NCI-H69 (cell line): ENCODE measurements at regions not wholly inside any gene's neighbourhood (a gene's known extent, or its start where the extent isn't known, plus 50 kb on each side); places are given as distances from the start of the nearest gene placed in this dataset.

Experiments used
- DNase-seq: peaks from one replicate; lab custom pipeline; 2025; lab: John Stamatoyannopoulos, UW

DNA sequence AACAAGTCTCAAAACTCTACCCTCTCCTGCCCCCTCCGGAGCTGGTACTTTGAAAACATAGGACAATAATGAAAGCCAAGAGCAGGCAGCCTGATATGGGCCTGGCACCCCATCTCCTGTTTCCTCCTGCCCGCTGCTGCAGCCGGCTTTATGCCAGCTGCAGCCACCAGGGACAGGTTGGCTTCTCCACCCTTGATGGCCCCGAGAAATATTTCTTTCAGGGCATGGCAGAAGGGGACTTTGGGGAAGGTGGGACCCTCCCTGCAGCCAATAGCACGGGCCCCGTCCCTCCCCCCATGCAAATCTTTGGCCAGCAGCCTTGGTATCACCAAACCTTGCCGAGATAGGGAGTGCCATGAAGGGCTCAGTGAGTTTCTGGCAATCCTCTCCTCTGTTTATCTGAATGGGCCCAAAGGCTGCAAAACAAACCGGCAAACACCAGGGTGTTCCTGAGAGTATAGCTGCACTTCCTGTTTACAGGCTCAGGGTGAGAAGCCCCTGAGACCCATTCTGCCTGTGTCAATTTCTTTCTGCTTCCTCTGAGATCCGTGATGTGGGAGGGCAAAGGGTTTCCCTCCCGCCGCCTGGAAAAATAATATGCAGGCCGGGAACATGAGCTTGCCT, 73.4 kb upstream of the BOD1 start:
- DNase-seq, result no peak

DNA sequence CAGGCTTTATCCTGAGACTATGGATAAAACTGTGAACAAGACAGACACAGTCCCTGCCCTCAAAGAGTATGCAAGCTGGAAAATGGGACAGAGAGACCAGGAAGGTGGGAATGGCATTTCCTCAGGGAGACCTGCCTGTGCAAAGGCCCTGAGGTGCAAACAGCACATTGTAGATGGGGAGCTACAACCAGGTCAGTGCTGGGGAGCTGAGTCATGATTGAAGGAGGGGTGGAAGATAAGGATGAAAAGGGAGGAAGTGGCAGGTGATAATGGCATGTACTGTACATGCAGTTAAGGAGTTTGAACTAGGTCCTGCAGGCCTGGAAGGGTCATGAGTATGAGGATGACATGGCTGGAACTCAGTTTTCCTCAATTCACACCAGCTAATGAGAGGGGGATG, 75.5 kb upstream of the BOD1 start:
- no peak for DNase-seq

DNA sequence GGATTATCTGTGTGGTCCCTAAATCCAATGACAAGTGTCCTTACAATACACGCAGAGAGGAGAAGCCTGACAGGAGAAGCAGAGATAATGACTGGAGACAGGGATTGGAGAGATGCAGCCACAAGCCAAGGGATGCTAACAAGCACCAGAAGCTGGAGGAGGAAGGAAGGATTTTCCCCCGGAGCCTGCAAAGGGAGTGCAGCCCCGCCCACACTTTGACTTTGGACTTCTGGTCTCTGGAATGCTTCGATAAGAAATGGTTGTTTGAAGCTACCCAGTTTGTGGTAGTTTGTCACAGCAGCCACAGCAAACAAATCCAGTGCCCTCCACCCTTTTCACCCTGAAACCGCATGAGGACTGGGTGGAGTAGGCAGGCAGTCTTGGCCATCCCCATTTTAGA, 77.2 kb upstream of the BOD1 start:
- no peak for DNase-seq

DNA sequence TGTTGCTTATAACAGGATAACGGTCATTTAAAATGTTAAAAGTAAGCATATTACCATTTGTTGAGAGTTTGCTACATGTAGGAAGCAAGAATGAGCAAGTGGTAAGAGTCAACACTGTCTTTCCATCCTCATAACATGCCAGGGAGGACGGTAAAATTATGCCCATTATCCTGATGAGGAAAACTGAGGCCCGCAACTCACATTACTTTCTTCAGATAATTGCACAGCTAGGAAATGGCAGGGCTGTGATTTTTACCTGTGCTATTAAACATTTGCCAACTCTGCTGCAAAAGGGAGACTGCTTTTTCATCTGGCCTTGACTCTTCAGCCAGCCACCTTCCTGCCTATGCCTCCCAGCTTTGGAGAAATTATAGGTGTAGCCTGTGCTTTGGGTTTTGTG, 79.8 kb upstream of the BOD1 start:
- no peak for DNase-seq

DNA sequence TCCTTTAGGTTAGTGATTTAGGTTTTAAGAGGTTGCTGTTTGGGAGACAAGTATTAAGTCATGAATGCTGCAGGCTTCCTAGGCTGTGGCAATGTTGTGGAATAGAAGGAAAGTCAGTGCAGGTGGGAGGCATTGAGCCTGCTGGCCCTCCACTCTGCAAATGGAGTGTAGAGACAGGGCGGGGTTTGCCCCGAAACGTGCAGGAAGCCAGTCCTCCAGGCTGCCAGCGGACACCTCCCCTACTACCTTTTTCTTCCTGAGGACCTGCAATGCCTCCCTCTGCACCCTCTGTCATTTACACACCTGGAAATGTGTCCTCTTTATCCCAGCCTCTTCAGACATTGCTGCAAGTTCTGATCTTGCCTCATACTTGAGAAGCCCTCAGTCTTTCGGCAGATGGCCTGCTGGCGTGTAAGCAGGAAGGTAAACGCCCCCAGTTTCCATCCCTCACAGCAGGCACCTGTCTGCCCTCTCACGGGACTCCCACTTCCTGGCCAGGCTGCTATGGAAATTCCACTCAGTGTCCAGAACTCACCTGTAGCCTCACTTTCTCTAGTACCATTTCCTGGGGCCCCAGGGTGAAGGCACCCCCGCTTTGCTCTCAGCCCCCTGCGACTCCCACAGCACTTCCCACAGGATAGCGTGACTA, 81.6 kb upstream of the BOD1 start:
- DNase-seq, result peak; percentile 71

DNA sequence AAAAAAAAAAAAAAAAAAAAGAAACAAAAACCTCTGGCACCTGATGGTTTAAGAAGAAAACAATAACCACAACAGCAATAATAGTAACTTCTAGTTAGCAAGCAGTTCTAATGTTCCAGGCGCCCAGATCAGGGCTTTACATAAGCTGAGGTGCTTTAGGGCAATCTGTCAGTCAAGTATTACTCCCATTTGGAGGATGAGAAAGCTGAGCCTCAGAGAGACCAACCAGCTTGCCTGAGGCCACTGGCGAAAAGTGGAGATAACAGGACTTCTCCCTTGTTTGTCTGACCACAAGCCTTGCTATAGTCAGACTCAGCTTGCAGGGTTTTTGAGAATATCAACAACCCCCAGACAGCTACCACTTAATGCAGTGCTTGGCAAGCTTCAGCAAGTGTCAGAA, 83.5 kb upstream of the BOD1 start:
- DNase-seq, result peak; percentile 14

DNA sequence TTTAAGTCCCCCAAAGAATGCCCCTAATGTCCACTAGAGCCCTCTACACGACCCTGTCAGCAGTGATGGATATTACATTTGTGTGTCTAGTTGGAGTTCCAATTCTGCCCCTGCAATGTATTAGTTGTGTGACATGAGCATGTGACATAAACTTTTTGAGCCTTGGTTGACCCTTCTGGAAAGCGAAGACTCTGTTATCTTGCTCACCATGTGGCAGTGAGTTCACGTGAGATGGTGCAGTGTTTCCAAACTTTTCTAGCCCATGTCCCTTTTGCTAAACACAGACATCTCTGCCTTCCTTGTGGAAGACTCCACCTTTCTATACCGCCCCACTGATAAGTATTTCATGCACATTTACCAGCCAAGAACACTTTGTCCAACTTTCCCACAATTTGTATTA, 87.0 kb upstream of the BOD1 start:
- DNase-seq, result no peak

DNA sequence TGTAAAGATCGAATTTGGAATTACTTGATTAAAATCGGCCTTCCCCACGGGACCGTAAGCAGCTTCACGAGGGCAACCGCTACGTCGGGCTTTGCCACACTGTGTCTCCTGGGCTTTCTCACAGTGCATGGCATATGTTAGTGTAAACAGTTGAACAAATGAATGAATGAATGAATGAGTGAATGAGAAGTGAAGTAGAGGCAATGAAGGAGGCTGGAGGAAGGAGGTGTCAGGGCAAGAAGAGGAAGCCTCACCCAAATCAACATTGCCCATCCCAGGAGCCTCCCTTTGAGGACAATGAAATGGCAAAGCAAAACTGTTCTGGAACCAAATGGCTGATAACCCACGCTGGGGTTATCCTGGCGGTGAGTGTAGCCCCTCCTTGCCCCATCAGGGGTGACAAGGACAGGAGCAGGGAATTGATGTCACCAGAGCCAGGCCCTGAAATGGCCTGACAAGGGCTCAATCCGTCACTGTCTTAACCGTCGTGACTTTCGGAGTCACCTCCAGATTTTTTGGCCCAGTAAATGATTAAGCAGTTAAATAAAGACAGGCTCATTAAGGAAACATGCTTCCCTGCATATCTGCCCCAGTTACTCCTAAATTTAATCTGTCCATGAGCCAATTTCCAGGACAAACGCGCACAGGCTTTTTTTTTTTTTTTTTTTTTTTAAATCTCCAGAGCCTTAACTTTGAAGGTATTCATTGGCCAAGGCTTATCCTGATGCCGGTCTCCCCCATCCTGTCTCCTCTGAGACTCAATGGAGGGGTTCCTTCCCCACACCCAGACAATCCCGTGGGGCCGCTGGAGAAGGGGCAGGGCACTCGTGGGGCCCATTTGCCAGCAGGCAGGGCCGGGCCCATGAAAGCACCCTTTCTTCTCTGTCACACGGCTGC, 88.4 kb upstream of the BOD1 start:
- DNase-seq, result no peak

DNA sequence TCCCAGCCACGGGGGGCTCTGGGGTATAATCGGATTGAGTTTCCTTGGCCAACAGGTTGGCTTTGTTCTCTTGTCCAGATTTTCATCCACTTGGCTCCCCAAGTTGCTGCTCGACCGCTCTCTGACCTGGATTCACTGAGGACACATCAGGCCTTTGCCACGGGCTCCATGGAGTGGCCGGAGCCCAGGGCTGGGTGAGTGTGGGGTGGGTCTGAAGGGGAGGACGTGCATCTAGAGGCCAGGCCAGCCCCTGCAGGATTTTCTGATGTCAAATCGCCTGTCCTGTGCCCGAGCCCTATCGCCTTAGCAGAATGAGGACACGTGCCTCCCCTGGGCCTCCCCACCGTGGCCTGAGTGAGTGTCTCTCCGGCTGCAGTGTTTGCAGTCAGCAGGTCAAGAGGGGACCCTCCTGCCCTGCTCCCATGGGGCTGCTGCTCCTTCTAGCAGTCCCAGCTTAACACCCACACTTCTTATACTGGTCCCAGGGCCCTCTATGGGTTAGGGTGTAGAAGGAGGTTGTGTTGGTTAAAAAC, 89.1 kb upstream of the BOD1 start:
- DNase-seq, result no peak

DNA sequence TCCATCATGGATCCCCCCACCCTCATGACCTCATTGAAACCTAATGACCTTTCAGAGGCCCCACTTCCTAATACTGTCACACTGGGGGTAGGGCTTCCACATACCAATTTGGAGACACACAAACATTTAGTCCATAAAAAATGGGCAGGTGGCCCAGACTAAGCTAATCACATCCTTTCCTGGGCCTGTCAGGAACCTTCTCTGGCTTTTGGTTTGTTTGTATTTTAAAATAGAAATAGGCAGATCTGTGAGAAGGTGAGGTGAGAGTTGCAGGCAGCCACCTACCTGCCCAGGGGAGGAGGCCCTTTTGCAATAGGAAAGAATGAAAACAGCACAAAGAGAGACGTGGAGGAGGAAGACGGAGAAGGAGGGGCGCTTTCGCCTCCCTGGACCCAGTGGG, 90.2 kb upstream of the BOD1 start:
- DNase-seq, result no peak

DNA sequence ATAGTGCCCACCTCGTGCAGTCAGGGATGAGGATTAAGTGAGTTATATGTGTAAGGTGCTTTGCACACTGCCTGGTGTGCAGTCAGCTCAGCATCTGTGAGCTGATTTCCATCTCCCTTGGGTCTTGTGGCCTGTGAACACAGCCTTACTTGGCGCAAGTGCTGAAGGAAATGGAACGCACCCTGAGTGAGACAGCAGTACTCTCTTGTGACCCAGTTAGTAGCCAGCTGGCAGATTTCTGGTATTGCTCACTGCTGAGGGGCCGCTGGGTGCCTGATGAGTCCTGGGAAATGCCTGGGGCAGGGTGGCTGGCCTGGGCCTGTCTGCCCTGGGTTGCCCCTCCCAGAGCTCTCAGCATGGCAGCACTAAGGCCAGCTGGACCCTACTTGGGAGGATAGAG, 90.9 kb upstream of the BOD1 start:
- DNase-seq, result peak; percentile 15

DNA sequence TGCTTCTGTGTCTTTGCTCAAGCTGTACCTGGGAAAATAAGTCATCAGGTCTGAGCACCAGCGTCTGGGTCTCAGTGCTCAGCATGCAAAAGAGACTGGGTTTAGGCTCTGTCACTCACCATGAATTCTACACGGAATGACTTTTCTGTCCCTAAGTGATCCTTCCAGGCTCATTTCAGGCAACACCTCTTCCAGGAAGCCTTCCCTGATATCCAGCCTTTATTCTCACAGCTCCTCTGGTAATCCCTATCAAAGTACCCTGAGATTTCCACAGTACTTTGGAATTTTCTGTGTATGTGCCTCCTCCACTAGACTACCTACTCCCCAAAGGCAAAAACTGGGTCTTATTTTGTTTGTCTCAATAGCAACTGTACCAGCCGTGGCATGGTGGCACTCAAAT, 92.7 kb upstream of the BOD1 start:
- no peak for DNase-seq

DNA sequence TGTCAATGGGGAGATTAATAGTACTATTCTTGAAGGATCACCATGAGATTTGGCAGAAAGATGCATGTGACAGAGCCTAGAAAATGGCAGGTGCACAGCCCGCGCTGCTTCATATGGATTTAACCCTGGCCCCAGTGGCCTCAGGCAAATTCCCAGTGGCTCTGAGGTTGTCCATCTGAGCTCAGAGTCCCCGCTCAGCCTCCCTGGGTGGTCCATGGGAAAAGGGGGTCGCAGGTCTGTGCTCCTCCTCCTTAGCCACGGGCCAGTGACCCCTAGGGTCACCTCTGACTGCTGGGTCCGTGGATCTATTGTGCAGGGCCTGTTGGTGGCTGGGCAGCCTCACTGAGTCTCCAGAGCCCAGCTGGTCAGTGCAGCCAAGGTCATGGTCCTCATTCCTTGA, 93.3 kb upstream of the BOD1 start:
- no peak for DNase-seq

DNA sequence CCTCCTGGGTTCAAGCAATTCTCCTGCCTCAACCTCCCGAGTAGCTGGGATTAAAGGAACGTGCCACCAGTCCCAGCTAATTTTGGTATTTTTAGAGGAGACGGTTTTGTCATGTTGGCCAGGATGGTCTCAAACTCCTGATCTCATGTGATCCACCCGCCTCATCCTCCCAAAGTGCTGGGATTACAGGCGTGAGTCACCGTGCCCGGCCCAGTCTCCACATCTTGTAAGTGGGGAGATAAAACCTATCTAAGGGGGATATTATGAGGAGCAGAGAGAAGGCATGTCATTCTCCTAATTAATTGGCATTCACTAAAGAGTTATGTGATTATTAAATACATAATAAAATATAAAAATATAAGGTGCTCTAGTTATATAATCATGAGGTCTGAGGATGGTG, 94.1 kb upstream of the BOD1 start:
- DNase-seq, result no peak

DNA sequence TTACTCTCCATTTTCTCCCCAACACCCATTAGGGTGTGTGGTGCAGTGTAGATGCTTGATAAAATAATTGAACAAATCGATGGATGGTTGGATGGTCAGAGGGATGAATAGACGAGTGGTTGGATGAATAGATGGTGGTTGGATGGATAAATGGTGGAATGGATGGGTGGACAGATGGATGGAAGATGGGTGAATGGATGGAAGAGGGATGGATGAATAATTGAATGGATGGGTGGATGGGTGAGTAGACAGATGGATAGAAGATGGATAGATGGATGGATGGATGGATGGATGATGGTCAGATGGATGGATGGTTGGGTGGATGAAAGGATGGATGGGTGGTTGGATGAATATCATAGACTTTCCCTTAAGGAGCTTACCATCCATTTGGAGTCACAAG, 95.0 kb upstream of the BOD1 start:
- DNase-seq, result no peak

DNA sequence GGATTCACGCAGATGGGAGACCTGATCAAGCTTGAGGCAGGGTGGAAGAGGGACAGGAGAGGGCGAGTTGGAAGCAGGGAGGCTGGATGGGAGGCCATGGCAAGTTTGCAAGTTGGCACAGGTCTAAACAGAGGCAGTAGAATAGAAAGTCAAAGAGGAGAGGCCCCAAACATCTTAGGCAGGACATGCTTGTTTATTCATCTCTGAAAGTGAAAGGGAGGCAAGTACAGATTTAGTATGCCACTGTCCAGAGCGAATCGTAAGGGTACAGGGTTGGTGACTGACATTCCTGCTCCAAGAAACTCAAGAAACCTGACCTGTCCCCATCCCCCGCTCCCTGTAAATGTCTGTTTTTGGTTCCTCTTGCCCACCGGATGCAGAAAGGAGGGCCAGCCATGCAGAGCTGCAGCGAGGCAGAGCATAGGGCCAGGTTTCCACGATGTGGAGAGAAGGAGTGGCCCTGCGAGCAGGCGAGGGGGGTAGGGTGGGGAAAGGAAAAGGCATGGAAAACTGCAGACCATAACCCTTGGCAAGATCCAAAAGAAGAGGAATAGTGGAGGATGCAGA, 96.2 kb upstream of the BOD1 start:
- DNase-seq, result no peak

DNA sequence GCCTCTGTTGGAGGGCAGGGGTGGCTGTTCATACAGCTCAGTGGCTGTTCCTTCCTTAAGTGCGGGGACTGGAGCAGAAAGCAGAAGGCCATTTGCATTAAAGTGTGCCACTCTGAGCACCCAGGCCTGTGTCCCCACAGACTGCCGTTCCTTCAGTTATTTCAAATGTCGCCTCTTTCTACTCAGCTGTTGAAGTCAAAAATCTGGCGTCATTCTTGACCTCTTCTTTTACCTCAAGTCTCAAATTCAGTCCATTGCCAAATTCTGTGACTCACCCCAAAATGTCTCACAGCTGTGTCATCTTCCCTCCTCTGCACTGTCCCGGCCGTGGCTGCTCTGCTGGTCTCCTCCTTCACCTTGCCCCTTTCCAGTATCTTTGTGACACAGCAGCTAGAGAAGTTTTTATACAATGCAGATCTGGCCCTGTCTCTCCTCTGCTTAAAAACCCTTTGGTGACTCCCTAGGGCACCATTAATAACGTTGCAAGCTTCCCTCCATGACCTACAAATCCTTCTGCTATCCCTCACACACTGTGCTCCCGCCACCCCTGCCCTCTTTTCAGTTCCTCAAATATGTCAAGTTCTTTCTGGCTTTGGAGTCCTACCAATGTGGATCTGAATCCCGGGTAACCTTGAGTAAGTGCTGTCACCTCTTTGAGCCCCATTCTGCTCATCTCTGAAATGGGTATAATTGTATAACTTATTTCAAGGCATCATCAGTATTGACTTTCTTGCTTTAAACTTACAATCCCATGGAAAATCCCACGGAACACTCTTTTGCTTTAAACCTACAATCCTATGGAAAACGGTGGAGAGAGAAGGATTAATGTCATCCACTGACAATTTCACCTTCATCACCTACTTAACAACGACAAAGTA, 98.3 kb upstream of the BOD1 start:
- no peak for DNase-seq

DNA sequence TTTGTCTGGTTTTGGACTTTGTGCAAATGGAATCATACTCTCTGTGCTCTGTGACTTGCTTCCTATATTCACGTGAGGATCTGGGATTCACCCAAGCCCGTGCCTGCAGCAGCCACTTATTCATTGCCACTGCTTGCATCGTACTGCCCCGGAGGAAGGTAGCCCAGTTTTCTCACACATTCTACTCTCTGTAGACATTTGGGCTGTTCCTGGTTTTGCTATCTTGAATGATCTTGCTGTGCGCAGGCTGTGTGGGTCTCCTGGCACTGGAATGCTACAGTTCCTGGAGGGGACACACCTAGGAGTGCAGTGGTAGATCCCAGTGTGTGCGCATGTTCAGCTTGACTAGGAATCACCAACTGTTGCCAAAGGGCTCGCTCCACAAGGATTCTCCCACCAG, 99.2 kb upstream of the BOD1 start:
- no peak for DNase-seq

DNA sequence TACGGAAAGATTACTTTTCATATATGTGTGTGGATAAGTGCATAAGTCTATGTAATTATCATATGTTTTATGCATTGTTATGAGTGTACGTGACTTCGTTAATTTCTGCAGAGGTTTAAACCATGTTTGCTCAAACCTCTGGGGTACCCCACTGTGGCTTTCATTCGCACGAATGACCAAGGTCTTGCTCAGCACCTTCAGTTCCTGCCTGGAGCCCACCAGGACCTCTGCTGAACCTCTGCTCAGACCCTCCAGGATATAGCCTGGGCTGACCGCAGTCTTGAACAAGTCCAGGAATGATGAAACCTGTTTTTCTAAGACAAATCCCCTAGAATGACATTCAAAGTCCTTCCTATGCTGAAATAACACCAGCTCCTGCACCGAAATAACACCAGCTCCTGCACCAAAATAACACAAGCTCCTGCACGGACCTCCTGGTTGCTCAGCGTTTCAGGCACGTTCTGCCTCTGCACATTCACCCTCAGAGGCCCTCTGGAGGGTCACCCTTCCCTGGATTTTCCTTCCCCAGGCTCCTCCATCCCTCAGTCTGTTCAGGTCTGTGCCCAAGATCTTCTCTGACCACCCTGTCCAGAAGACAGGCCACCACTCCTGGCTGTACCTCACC, 99.7 kb upstream of the BOD1 start:
- DNase-seq, result no peak

DNA sequence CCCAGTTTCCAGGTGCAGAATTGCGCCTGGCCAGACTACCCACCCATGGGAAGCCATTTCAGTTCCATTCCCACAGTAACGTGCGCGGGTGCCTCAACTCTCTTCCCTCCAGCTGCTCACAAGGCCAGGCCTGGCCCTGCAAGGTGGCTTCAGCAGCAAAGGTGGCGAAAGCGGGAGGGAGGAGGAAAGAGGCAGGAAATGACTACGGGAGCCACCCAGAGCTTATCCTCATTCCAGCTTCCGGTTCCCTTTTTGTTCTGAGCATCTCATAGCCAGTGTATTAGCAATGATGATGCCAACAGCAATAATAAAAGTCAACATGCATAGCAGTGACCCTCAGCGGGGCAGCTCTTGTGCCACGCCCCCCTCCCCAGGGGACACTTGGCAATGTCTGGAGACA, 101.5 kb upstream of the BOD1 start:
- peak; percentile 89 for DNase-seq

DNA sequence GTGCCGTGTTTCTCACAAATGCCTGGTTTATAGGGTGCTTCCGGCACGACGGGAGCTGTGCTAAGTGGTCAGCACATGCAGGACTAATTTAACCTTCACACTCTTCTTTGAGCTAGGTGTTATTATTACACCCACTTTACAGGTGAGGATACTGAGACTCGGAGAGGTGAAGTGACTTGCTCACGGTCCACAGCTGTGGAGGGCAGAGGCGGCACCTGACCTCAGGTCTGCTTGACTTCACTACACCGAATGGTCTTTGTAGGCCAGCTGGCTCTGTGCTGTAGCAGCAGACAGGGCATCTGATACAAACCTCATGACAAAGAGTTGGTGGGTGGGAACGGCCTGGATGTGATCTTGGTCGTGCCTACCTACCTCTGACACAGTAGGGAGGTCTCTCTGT, 102.0 kb upstream of the BOD1 start:
- DNase-seq, result peak; percentile 77
